GM19239 (cell line): ENCODE measurements at regions not wholly inside any gene's neighbourhood (a gene's known extent, or its start where the extent isn't known, plus 50 kb on each side); places are given as distances from the start of the nearest gene placed in this dataset.

Source experiments
- DNase-seq: peaks from one replicate; pipeline ENCODE4 v3.0.0; 2011; ENCODE audit warnings: low spot score; ENCODE audit not compliant: insufficient read length
- FAIRE-seq: peaks from 2 replicates; lab custom pipeline; 2011; peaks lifted over from hg19 to GRCh38; lab: Jason Lieb, UNC

GRCh38 chr18:60649842-60650536 lies 277.4 kb upstream of the MC4R start:
- DNase-seq (no peak), FAIRE-seq (no peak)

GRCh38 chr18:60654298-60654697 lies 281.7 kb upstream of the MC4R start:
- no peak for FAIRE-seq

GRCh38 chr18:60656553-60656952 lies 284.0 kb upstream of the MC4R start:
- FAIRE-seq: no peak
- no peak for DNase-seq

More at GRCh38 chr18:60654298-60654697, 281.7 kb upstream of the MC4R start:
- no peak for DNase-seq

- FAIRE-seq (no peak), DNase-seq (no peak)
Measured at GRCh38 chr18:60662491-60662890, 289.9 kb upstream of the MC4R start.

- no peak for FAIRE-seq
- DNase-seq: no peak
Measured at GRCh38 chr18:60663060-60663989, 290.8 kb upstream of the MC4R start.

- DNase-seq (no peak), FAIRE-seq (no peak)
Measured at GRCh38 chr18:60664736-60665135, 292.2 kb upstream of the MC4R start.

- FAIRE-seq (no peak), DNase-seq (no peak)
Measured at GRCh38 chr18:60667016-60667415, 294.4 kb upstream of the MC4R start.

GRCh38 chr18:60668583-60668982 lies 296.0 kb upstream of the MC4R start:
- FAIRE-seq (no peak), DNase-seq (no peak)

- FAIRE-seq: no peak
- DNase-seq: no peak
Measured at GRCh38 chr18:60669938-60670337, 297.4 kb upstream of the MC4R start.

GRCh38 chr18:60671021-60671420 lies 298.4 kb upstream of the MC4R start:
- no peak for DNase-seq
- FAIRE-seq: no peak

- no peak for FAIRE-seq
Measured at GRCh38 chr18:60675126-60675525, 302.6 kb upstream of the MC4R start.

GRCh38 chr18:60675801-60676200 lies 303.2 kb upstream of the MC4R start:
- DNase-seq: no peak
- no peak for FAIRE-seq

More at GRCh38 chr18:60675126-60675525, 302.6 kb upstream of the MC4R start:
- no peak for DNase-seq

GRCh38 chr18:60676815-60677214 lies 304.2 kb upstream of the MC4R start:
- FAIRE-seq: no peak
- DNase-seq: no peak

GRCh38 chr18:60684843-60685513 lies 312.4 kb upstream of the MC4R start:
- DNase-seq (no peak), FAIRE-seq (no peak)

- FAIRE-seq: no peak
Measured at GRCh38 chr18:60686142-60686541, 313.6 kb upstream of the MC4R start.

GRCh38 chr18:60691061-60691460 lies 318.5 kb upstream of the MC4R start:
- FAIRE-seq: no peak
- no peak for DNase-seq

More at GRCh38 chr18:60686142-60686541, 313.6 kb upstream of the MC4R start:
- DNase-seq: no peak

- FAIRE-seq (no peak), DNase-seq (no peak)
Measured at GRCh38 chr18:60693426-60693825, 320.9 kb upstream of the MC4R start.

- FAIRE-seq: no peak
- DNase-seq: no peak
Measured at GRCh38 chr18:60698901-60699300, 326.3 kb upstream of the MC4R start.

GRCh38 chr18:60722742-60723141 lies 350.2 kb upstream of the MC4R start:
- FAIRE-seq (no peak), DNase-seq (no peak)

- DNase-seq: no peak
Measured at GRCh38 chr18:60732143-60732542, 359.6 kb upstream of the MC4R start.

GRCh38 chr18:60739212-60739611 lies 366.6 kb upstream of the MC4R start:
- DNase-seq: no peak
- FAIRE-seq: no peak

More at GRCh38 chr18:60732143-60732542, 359.6 kb upstream of the MC4R start:
- no peak for FAIRE-seq
